Peyer's patch (tissue), 4 donors: ENCODE measurements at regions not wholly inside any gene's neighbourhood (a gene's known extent, or its start where the extent isn't known, plus 50 kb on each side); places are given as distances from the start of the nearest gene placed in this dataset.

Source experiments
- POLR2A ChIP-seq, 2 donors: fragments of 450-650 bp; IDR thresholded peaks; one replicate each; pipeline ENCODE4 v1.5.1; 2017; ENCODE audit warnings: antibody characterized with exemption in 2 of 2, mild to moderate bottlenecking in 2 of 2, moderate library complexity in 2 of 2
- TF ChIP-seq, protein P1 (sequence below), 6 experiments: fragments of 450-650 bp in 4 of 6; fragments of 200-600 bp in 2 of 6; sonication (generic) in 1 of 6; IDR thresholded peaks; one replicate each; pipeline ENCODE4 v1.5.1; 2017 to 2019; ENCODE audit warnings: antibody characterized with exemption in 6 of 6, mild to moderate bottlenecking in 3 of 6, moderate library complexity in 1 of 6

DNA sequence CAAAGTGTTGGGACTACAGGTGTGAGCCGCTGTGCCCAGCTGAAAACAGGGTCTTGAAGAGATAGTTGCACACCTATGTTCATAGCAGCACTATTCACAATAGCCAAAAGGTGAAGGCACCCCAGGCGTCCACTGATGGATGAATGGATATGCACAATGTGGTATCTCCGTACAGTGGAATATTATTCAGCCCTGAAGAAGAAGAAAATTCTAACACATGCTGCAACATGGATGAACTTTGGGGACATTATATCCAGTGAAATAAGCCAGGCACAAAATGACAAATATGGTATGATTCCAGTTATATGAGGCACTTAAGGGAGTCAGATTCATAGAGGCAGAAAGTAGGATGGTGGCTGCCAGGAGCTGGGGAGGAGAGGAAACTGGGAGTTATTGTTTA lies 137.6 kb upstream of the WNT4 start:
- TF ChIP-seq, protein P1, sequence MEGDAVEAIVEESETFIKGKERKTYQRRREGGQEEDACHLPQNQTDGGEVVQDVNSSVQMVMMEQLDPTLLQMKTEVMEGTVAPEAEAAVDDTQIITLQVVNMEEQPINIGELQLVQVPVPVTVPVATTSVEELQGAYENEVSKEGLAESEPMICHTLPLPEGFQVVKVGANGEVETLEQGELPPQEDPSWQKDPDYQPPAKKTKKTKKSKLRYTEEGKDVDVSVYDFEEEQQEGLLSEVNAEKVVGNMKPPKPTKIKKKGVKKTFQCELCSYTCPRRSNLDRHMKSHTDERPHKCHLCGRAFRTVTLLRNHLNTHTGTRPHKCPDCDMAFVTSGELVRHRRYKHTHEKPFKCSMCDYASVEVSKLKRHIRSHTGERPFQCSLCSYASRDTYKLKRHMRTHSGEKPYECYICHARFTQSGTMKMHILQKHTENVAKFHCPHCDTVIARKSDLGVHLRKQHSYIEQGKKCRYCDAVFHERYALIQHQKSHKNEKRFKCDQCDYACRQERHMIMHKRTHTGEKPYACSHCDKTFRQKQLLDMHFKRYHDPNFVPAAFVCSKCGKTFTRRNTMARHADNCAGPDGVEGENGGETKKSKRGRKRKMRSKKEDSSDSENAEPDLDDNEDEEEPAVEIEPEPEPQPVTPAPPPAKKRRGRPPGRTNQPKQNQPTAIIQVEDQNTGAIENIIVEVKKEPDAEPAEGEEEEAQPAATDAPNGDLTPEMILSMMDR (IDR thresholded peaks at IDR 0.05), result no peak
- TF ChIP-seq POLR2A (IDR thresholded peaks at IDR 0.05), result no peak
